PC-9 (cell line): ENCODE measurements at regions not wholly inside any gene's neighbourhood (a gene's known extent, or its start where the extent isn't known, plus 50 kb on each side); places are given as distances from the start of the nearest gene placed in this dataset.

Experiments
- BruUV-seq: library from RNA; stranded (reverse); fragments of 400-500 nt; replicated peaks from 2 replicates; lab custom pipeline; 2021; lab: Mats Ljungman, UMichigan
- CTCF ChIA-PET: fragments of 300-600 bp; sonication (Branson Sonifier 250); formaldehyde crosslinking; loops from one replicate; lab custom pipeline; 2022; ENCODE audit warnings: antibody characterized with exemption; lab: Charles Lee
- POLR2A ChIA-PET: fragments of 300-600 bp; sonication (Branson Sonifier 250); formaldehyde crosslinking; loops from one replicate; lab custom pipeline; 2022; ENCODE audit warnings: antibody characterized with exemption; ENCODE audit not compliant: unreplicated experiment; lab: Charles Lee
- DNase-seq, 2 experiments: peaks; one replicate each; pipeline versions ENCODE4 v3.0.0 to v3.0.0-alpha.2; 2015 to 2022; ENCODE audit warnings: mixed read lengths in 1 of 2
- H2AFZ ChIP-seq: fragments of 200-600 bp; sonication (generic); 2 replicates; pipeline ENCODE4 v1.8.1; 2017; ENCODE audit warnings: antibody characterized with exemption
- H3F3A ChIP-seq: fragments of 200-600 bp; sonication (generic); 2 replicates; pipeline ENCODE4 v1.8.1; 2017; ENCODE audit warnings: antibody characterized with exemption, mild to moderate bottlenecking, low read depth; ENCODE audit not compliant: insufficient read depth
- H3K27ac ChIP-seq: fragments of 200-600 bp; sonication (generic); 2 replicates; pipeline ENCODE4 v1.6.1; 2016; ENCODE audit warnings: mixed run types
- H3K27me3 ChIP-seq: fragments of 200-600 bp; sonication (generic); 2 replicates; pipeline ENCODE4 v1.6.1; 2016; ENCODE audit warnings: low read depth, mixed run types; ENCODE audit not compliant: insufficient read depth
- H3K36me3 ChIP-seq: fragments of 200-600 bp; sonication (generic); 2 replicates; pipeline ENCODE4 v1.6.1; 2016; ENCODE audit warnings: low read depth, mixed run types
- H3K4me1 ChIP-seq: fragments of 200-600 bp; sonication (generic); replicated peaks from 2 replicates; pipeline ENCODE4 v1.6.1; 2016; ENCODE audit warnings: mixed run types; ENCODE audit not compliant: insufficient read depth
- H3K4me2 ChIP-seq: fragments of 200-600 bp; sonication (generic); 2 replicates; pipeline ENCODE4 v1.6.1; 2017; ENCODE audit warnings: mixed run types
- H3K4me3 ChIP-seq: fragments of 200-600 bp; sonication (generic); 2 replicates; pipeline ENCODE4 v1.6.1; 2016; ENCODE audit warnings: mixed run types
- H3K79me2 ChIP-seq: fragments of 200-600 bp; sonication (generic); 2 replicates; pipeline ENCODE4 v1.6.1; 2017; ENCODE audit warnings: low read depth, mixed run types
- H3K9me2 ChIP-seq: fragments of 200-600 bp; sonication (generic); 2 replicates; pipeline ENCODE4 v1.8.1; 2017; ENCODE audit warnings: mild to moderate bottlenecking; ENCODE audit not compliant: insufficient read depth
- H3K9me3 ChIP-seq: fragments of 200-600 bp; sonication (generic); 2 replicates; pipeline ENCODE4 v1.8.1; 2016; ENCODE audit warnings: low read depth; ENCODE audit not compliant: insufficient read depth
- H4K20me1 ChIP-seq: fragments of 200-600 bp; sonication (generic); 2 replicates; pipeline ENCODE4 v1.8.1; 2017; ENCODE audit not compliant: insufficient read depth
- CTCF ChIP-seq: fragments of 200-600 bp; sonication (generic); conservative IDR thresholded peaks from 2 replicates; pipeline ENCODE4 v1.6.1; 2017; ENCODE audit warnings: mixed run types, antibody characterized with exemption, mild to moderate bottlenecking, moderate library complexity
- EZH2 ChIP-seq: fragments of 200-600 bp; sonication (generic); IDR thresholded peaks from 2 replicates; pipeline ENCODE4 v1.8.0; 2017; ENCODE audit warnings: antibody characterized with exemption, low read depth
- intact Hi-C: fragments of 100-400 bp; cut with micrococcal nuclease; formaldehyde crosslinking; loops from one replicate; pipeline ENCODE4 v1.10.0; 2022; ENCODE audit not compliant: unreplicated experiment

- TF ChIP-seq EZH2 (no peak), CTCF (no peak)
- no peak for DNase-seq
- H2AFZ ChIP-seq, result no peak overlapping the region
- no peaks in the 10 kb centered on the region for H3K36me3 ChIP-seq
- H3K27ac ChIP-seq, result no peak overlapping the region
- H3K4me2 ChIP-seq, result no peak overlapping the region
- no peak overlapping the region for H3K4me3 ChIP-seq
- POLR2A ChIA-PET, result no interaction called here
- no peaks in the 10 kb centered on the region for H3K4me1 ChIP-seq
- CTCF ChIA-PET, result no interaction called here
- intact Hi-C loops, result no loop called here
- no peaks in the 10 kb centered on the region for H3K9me2 ChIP-seq
- no TSS peak for BruUV-seq
- no peaks in the 10 kb centered on the region for H4K20me1 ChIP-seq
- no peaks in the 10 kb centered on the region for H3F3A ChIP-seq
- H3K9me3 ChIP-seq, result no peaks in the 10 kb centered on the region
- H3K79me2 ChIP-seq, result no peaks in the 10 kb centered on the region
- H3K27me3 ChIP-seq, result no peaks in the 10 kb centered on the region
These were observed 399.9 kb upstream of the ADAMTS5 start for GRCh38 chr21:27366646-27367235.

- no peaks in the 10 kb centered on the region for H3K36me3 ChIP-seq
- no TSS peak for BruUV-seq
- H3K79me2 ChIP-seq, result no peaks in the 10 kb centered on the region
- H3K27me3 ChIP-seq, result no peaks in the 10 kb centered on the region
- CTCF ChIA-PET, result no interaction called here
- no peaks in the 10 kb centered on the region for H3K9me3 ChIP-seq
- intact Hi-C loops, result no loop called here
- H3F3A ChIP-seq, result no peaks in the 10 kb centered on the region
- H3K27ac ChIP-seq, result no peak overlapping the region
- no peak overlapping the region for H2AFZ ChIP-seq
- H3K4me1 ChIP-seq, result no peaks in the 10 kb centered on the region
- POLR2A ChIA-PET, result no interaction called here
- H4K20me1 ChIP-seq, result no peaks in the 10 kb centered on the region
- H3K4me2 ChIP-seq, result no peak overlapping the region
- no peak for DNase-seq
- H3K4me3 ChIP-seq, result no peak overlapping the region
- no peaks in the 10 kb centered on the region for H3K9me2 ChIP-seq
- TF ChIP-seq EZH2 (no peak), CTCF (no peak)
These were observed 399.1 kb upstream of the ADAMTS5 start for GRCh38 chr21:27366036-27366435.

GRCh38 chr21:27365394-27365793 lies 398.5 kb upstream of the ADAMTS5 start:
- Histone ChIP-seq H3K9me2 (no peaks in the 10 kb centered on the region), H3K4me1 (no peaks in the 10 kb centered on the region), H3K4me3 (no peak overlapping the region), H4K20me1 (no peaks in the 10 kb centered on the region), H3F3A (no peaks in the 10 kb centered on the region), H3K27me3 (no peaks in the 10 kb centered on the region), H3K4me2 (no peak overlapping the region), H3K9me3 (no peaks in the 10 kb centered on the region), H3K27ac (no peak overlapping the region), H3K36me3 (no peaks in the 10 kb centered on the region), H3K79me2 (no peaks in the 10 kb centered on the region), H2AFZ (no peak overlapping the region)
- TF ChIP-seq EZH2 (no peak), CTCF (no peak)
- intact Hi-C loops, result no loop called here
- no TSS peak for BruUV-seq
- CTCF ChIA-PET, result no interaction called here
- DNase-seq, result no peak
- POLR2A ChIA-PET, result no interaction called here
